ENCODE measurements at regions not wholly inside any gene's neighbourhood (a gene's known extent, or its start where the extent isn't known, plus 50 kb on each side); places are given as distances from the start of the nearest gene placed in this dataset.

DNA sequence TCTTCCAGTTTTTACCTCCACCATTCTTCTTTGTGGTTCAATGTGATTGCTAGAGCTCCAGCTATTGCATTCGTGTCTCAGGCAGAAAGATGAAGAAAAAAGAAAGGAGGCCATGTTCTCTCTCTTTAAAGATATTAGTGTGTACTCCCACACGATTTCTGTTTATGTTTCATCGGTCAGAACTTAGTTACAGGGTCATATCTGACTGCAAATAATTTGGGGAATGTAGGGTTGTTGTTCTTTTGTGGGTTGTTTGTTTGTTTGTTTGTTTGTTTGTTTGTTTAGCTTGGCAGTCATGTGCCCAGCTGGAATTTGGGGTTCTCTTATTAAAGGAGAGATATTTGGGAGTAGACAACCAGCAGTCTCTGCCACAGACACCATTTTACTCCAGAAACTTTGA, 53.6 kb upstream of the PIK3CG start:
- Histone ChIP-seq H3K4me3 (ENCODE audit: low read length) (no peak overlapping the region), H3K27me3 (ENCODE audit: control insufficient read depth, insufficient read depth, low read length, poor library complexity, severe bottlenecking) (no peaks in the 10 kb centered on the region), H3K27ac (ENCODE audit: low read depth, low read length) (no peak overlapping the region), H3K9ac (ENCODE audit: extremely low read depth, low read length, poor library complexity, severe bottlenecking) (no peak overlapping the region), H3K36me3 (ENCODE audit: control insufficient read depth, insufficient read depth, low read length) (no peaks in the 10 kb centered on the region), H3K4me1 (ENCODE audit: control insufficient read depth, insufficient read depth, low read length) (no peaks in the 10 kb centered on the region), H3K9me3 (ENCODE audit: control insufficient read depth, low read length) (no peaks in the 10 kb centered on the region)
- TF ChIP-seq, protein P1, sequence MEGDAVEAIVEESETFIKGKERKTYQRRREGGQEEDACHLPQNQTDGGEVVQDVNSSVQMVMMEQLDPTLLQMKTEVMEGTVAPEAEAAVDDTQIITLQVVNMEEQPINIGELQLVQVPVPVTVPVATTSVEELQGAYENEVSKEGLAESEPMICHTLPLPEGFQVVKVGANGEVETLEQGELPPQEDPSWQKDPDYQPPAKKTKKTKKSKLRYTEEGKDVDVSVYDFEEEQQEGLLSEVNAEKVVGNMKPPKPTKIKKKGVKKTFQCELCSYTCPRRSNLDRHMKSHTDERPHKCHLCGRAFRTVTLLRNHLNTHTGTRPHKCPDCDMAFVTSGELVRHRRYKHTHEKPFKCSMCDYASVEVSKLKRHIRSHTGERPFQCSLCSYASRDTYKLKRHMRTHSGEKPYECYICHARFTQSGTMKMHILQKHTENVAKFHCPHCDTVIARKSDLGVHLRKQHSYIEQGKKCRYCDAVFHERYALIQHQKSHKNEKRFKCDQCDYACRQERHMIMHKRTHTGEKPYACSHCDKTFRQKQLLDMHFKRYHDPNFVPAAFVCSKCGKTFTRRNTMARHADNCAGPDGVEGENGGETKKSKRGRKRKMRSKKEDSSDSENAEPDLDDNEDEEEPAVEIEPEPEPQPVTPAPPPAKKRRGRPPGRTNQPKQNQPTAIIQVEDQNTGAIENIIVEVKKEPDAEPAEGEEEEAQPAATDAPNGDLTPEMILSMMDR (conservative IDR thresholded peaks at IDR 0.05), result no peak
- 85 to 100% methylated on average over 2 to 3 of the region's 3 CpGs for WGBS, 2 experiments (ENCODE audit: insufficient coverage in 1 of 2, insufficient read length in 1 of 2)
- no peak overlapping the region for H3K4me3 Mint-ChIP-seq
- peaks cover 9% of the 10 kb centered on the region for H3K4me1 Mint-ChIP-seq
- DNase-seq, result no peak
- no peaks in the 10 kb centered on the region for H3K36me3 Mint-ChIP-seq (ENCODE audit: low read depth)
- H3K27me3 Mint-ChIP-seq (ENCODE audit: insufficient read depth), result no peaks in the 10 kb centered on the region
- H3K27ac Mint-ChIP-seq, result no peak overlapping the region
- peaks cover 4% of the 10 kb centered on the region for H3K9me3 Mint-ChIP-seq

DNA sequence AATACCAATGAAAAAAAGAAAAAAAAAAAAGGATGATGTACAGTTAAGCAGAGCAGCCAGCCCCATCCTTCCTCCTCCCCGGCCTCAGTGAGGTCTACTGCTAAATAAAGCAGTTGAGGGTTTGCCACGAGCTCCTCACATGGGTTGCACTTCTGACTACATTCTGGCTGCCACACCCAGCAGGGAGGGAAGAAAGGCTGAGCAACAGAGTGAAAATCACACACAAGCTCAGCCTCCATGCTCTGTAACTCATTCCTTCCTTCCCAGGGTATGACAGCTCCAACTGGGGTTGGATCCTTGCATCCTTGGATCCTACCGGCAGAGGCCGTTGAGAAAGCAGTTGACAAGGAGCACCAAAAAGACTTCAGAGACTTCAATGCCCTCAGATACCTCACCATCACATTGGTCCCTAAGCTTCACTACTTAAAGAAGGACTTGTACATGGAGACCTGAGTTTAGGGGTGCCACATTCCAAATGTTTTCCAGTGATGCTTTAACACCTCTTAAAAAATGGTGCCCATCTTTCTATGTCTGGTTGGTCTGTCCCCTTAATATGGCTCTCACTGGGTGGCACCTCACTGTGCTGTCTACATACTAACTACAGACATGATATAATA, 52.9 kb upstream of the PIK3CG start:
- Mint-ChIP-seq H3K36me3 (ENCODE audit: low read depth) (no peaks in the 10 kb centered on the region), H3K9me3 (peaks cover 4% of the 10 kb centered on the region), H3K4me3 (no peak overlapping the region), H3K27ac (no peak overlapping the region), H3K4me1 (peaks cover 6% of the 10 kb centered on the region), H3K27me3 (ENCODE audit: insufficient read depth) (no peaks in the 10 kb centered on the region)
- Histone ChIP-seq H3K9me3 (ENCODE audit: control insufficient read depth, low read length) (no peaks in the 10 kb centered on the region), H3K27ac (ENCODE audit: low read depth, low read length) (no peak overlapping the region), H3K27me3 (ENCODE audit: control insufficient read depth, insufficient read depth, low read length, poor library complexity, severe bottlenecking) (no peaks in the 10 kb centered on the region), H3K9ac (ENCODE audit: extremely low read depth, low read length, poor library complexity, severe bottlenecking) (no peak overlapping the region), H3K4me3 (ENCODE audit: low read length) (no peak overlapping the region), H3K36me3 (ENCODE audit: control insufficient read depth, insufficient read depth, low read length) (no peaks in the 10 kb centered on the region), H3K4me1 (ENCODE audit: control insufficient read depth, insufficient read depth, low read length) (no peaks in the 10 kb centered on the region)
- TF ChIP-seq, protein P1 (conservative IDR thresholded peaks at IDR 0.05), result no peak
- DNase-seq, result no peak
- 83 to 92% methylated on average over 1 to 4 of the region's 4 CpGs for WGBS, 2 experiments (ENCODE audit: insufficient coverage in 1 of 2, insufficient read length in 1 of 2)

- Histone ChIP-seq H3K4me3 (ENCODE audit: low read length) (no peak overlapping the region), H3K36me3 (ENCODE audit: control insufficient read depth, insufficient read depth, low read length) (no peaks in the 10 kb centered on the region), H3K4me1 (ENCODE audit: control insufficient read depth, insufficient read depth, low read length) (no peaks in the 10 kb centered on the region), H3K9me3 (ENCODE audit: control insufficient read depth, low read length) (no peaks in the 10 kb centered on the region), H3K9ac (ENCODE audit: extremely low read depth, low read length, poor library complexity, severe bottlenecking) (no peak overlapping the region), H3K27ac (ENCODE audit: low read depth, low read length) (no peak overlapping the region), H3K27me3 (ENCODE audit: control insufficient read depth, insufficient read depth, low read length, poor library complexity, severe bottlenecking) (no peaks in the 10 kb centered on the region)
- Mint-ChIP-seq H3K27ac (no peak overlapping the region), H3K36me3 (ENCODE audit: low read depth) (no peaks in the 10 kb centered on the region), H3K4me3 (no peak overlapping the region), H3K4me1 (no peaks in the 10 kb centered on the region), H3K9me3 (no peaks in the 10 kb centered on the region), H3K27me3 (ENCODE audit: insufficient read depth) (no peaks in the 10 kb centered on the region)
- TF ChIP-seq, protein P1 (conservative IDR thresholded peaks at IDR 0.05), result no peak
- WGBS, 2 experiments (ENCODE audit: insufficient coverage in 1 of 2, insufficient read length in 1 of 2), result 72 to 94% methylated on average over 3 to 6 of the region's 6 CpGs
- no peak for DNase-seq
Observed at GRCh38 chr7:106813705-106814305, 51.3 kb upstream of the PIK3CG start.
